Small intestine (tissue), 7 donors: ENCODE measurements at regions not wholly inside any gene's neighbourhood (a gene's known extent, or its start where the extent isn't known, plus 50 kb on each side); places are given as distances from the start of the nearest gene placed in this dataset.

ENCODE experiments used
- DNase-seq, 2 donors: peaks; one replicate each; pipeline versions ENCODE4 v3.0.0 to v3.0.0-alpha.2; 2013
- FAIRE-seq: peaks from 2 replicates; lab custom pipeline; 2012; peaks lifted over from hg19 to GRCh38; lab: Jason Lieb, UNC
- H3K27ac ChIP-seq, 3 donors: one replicate each; pipeline ENCODE4 v1.5.1; 2013; ENCODE audit warnings: low read length in 2 of 3, mild to moderate bottlenecking in 2 of 3, control low read depth in 1 of 3, inconsistent platforms in 1 of 3, low read depth in 1 of 3, moderate library complexity in 1 of 3
- H3K27me3 ChIP-seq, 3 donors: one replicate each; pipeline ENCODE4 v1.6.1; 2013; ENCODE audit warnings: low read length in 3 of 3, inconsistent platforms in 1 of 3; ENCODE audit not compliant: control insufficient read depth in 3 of 3, insufficient read depth in 3 of 3
- H3K36me3 ChIP-seq, 3 donors: one replicate each; pipeline ENCODE4 v1.6.1; 2013; ENCODE audit warnings: low read length in 3 of 3, inconsistent platforms in 1 of 3, low read depth in 1 of 3, mild to moderate bottlenecking in 1 of 3, moderate library complexity in 1 of 3; ENCODE audit not compliant: control insufficient read depth in 3 of 3, insufficient read depth in 2 of 3
- H3K4me1 ChIP-seq, 3 donors: one replicate each; pipeline ENCODE4 v1.6.1; 2013; ENCODE audit warnings: low read length in 2 of 3, inconsistent platforms in 1 of 3, low read depth in 1 of 3, mild to moderate bottlenecking in 1 of 3, moderate library complexity in 1 of 3; ENCODE audit not compliant: control insufficient read depth in 3 of 3, insufficient read depth in 2 of 3
- H3K4me3 ChIP-seq, 3 donors: one replicate each; pipeline ENCODE4 v1.5.1; 2013; ENCODE audit warnings: low read length in 3 of 3, control low read depth in 1 of 3, inconsistent platforms in 1 of 3, low read depth in 1 of 3, mild to moderate bottlenecking in 1 of 3, moderate library complexity in 1 of 3
- H3K9me3 ChIP-seq, 2 donors: one replicate each; pipeline ENCODE4 v1.6.1; 2013; ENCODE audit warnings: low read depth in 1 of 2, low read length in 1 of 2; ENCODE audit not compliant: control insufficient read depth in 2 of 2, insufficient read depth in 1 of 2
- WGBS, 3 donors: extraction: QIAGEN DNeasy Blood & Tissue Kit; methylation state at CpG; one replicate each; pipeline ENCODE4 v1.1.7; 2013; 5-methylcytosine and 5-hydroxymethylcytosine counted together
- donor health status: healthy with polysubstance abuse.
- donor health status: control.
- donor health status: control.
- donor health status: Bipolar disorder and iron deficiency.
- donor health status: healthy.

DNA sequence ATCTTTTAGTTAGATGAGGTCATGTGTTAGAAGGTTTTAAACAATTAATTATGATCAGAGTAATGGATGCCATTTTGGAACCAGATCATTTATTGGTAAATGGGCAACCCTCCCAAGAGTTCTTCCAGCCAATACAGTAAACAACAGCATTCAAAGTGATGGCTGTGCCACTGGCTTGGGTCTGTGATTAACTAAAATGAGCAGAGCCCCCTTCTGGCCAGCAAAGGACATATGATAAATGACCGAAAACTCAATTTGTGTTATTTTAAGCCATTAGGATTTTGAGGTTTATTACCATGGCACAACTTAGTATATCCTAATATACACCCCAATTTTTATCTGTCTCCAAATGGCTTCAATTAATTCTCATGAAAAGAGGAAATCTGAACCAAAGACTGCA lies 90.8 kb upstream of the NPFFR2 start:
- no peak overlapping the region for H3K4me3 ChIP-seq
- no peak for FAIRE-seq
- H3K4me1 ChIP-seq: no peaks in the 10 kb centered on the region
- peaks cover 0 to 6% of the 10 kb centered on the region in 2 donors for H3K9me3 ChIP-seq
- H3K27me3 ChIP-seq: no peaks in the 10 kb centered on the region
- H3K27ac ChIP-seq: no peak overlapping the region
- peak; percentile 24 to 37 for DNase-seq
- H3K36me3 ChIP-seq: no peaks in the 10 kb centered on the region
- 17 to 54% (median 41%) methylated on average over 1 of the region's 1 CpG for WGBS, 3 donors

DNA sequence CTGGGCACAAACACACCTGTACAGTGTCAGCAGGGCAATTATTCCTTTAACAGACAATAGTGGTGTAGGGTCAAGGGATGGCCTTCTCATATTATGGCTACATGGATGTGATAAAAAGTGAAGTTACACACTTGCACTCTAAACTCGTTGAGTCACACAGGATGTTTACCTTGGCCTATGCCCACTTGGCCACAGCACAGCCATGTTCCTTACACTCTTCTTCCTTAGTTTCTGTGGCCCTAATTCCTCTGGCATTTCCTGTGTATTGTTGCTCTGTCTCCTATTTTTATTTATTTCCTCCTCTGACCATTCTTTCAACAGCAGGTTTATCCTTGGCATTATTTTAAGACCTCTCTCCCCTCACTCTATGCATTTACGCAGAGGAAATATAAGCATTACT lies 86.8 kb upstream of the NPFFR2 start:
- H3K4me3 ChIP-seq: no peak overlapping the region
- no peaks in the 10 kb centered on the region for H3K4me1 ChIP-seq
- FAIRE-seq: no peak
- peaks cover 0 to 6% of the 10 kb centered on the region in 2 donors for H3K9me3 ChIP-seq
- H3K36me3 ChIP-seq: no peaks in the 10 kb centered on the region
- H3K27me3 ChIP-seq: no peaks in the 10 kb centered on the region
- WGBS, 3 donors: 58 to 74% (median 66%) methylated on average over 2 of the region's 2 CpGs
- H3K27ac ChIP-seq: no peak overlapping the region
- DNase-seq: no peak

DNA sequence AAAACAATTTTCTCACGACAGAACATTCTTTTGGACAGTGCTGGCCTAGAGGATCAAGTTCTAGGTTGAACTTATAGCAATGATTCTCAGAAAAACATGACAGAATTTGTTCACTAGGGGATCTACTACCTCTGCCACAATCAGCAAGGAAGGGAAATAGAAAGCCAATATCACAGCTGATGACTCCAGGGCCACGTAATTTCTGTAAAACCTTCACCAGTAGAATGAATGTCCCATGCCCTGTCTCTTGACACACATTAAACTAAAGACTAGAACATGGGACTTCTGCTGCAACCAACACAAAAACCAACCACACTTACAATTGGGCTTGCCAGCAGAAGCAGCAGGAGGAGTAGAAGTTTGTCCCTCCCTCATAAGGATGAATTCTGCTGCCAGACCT lies 86.0 kb upstream of the NPFFR2 start:
- Histone ChIP-seq H3K9me3 (peaks cover 0 to 6% of the 10 kb centered on the region in 2 donors), H3K36me3 (no peaks in the 10 kb centered on the region), H3K27me3 (no peaks in the 10 kb centered on the region), H3K4me1 (no peaks in the 10 kb centered on the region), H3K27ac (no peak overlapping the region), H3K4me3 (no peak overlapping the region)
- 36 to 74% (median 44%) methylated on average over 2 of the region's 2 CpGs for whole genome bisulfite sequencing, 3 donors
- no peak for DNase-seq
- no peak for FAIRE-seq

DNA sequence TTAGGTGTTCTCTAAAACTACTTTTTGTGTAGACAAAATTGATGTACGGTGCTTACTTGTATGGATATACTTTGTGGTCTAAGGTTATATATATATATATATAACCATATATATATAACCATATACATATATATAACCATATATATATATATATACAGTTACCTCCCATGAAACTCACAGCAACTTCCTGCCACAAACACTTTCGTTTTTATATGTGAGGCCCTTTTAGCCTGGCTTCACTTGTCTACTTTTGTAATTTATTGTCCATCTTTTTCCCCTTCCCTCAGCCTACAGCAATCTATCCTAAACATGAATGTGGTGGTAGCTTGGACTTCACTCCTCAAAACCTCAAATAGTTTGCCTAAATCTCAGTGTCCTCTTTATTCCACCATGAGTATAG lies 72.8 kb upstream of the NPFFR2 start:
- H3K36me3 ChIP-seq: no peaks in the 10 kb centered on the region
- WGBS, 3 donors: 61 to 66% (median 63%) methylated on average over 2 of the region's 2 CpGs
- H3K9me3 ChIP-seq: no peaks in the 10 kb centered on the region
- no peak for FAIRE-seq
- H3K27ac ChIP-seq: no peak overlapping the region
- no peaks in the 10 kb centered on the region for H3K4me1 ChIP-seq
- DNase-seq: no peak
- no peaks in the 10 kb centered on the region for H3K27me3 ChIP-seq
- H3K4me3 ChIP-seq: no peak overlapping the region

DNA sequence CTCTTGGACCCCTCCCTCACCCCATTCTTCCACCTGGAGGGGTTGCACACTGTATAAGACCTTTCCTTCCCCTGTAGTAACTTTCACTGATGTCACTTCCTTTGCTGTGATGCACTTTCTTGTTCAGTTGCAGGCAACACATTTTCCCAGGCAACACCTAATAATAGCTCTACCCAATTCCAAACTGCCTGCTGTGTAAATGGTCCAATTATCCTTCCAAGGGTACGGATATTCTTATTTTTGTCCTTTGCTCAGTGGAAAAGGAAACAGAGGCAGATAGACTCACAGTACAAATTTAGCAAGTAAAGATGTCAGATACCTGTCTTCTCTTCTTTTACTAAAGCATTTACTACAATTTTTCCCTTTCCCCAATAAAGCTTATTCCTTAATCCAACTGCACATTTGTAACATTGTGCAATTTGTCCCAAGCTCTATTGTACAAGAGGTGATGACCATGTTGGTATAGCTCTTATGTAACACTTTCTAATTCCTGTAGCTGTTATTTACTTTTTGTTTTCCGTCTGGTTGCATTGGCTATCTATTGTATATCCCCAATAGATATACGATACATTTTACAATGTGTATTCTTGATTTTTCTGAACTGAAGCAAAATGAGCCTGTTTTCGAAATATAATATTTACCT lies 69.1 kb upstream of the NPFFR2 start:
- no peaks in the 10 kb centered on the region for H3K27me3 ChIP-seq
- no peak for DNase-seq
- no peaks in the 10 kb centered on the region for H3K9me3 ChIP-seq
- no peak overlapping the region for H3K27ac ChIP-seq
- 85 to 88% (median 86%) methylated on average over 4 of the region's 4 CpGs for WGBS, 3 donors
- FAIRE-seq: no peak
- no peaks in the 10 kb centered on the region for H3K36me3 ChIP-seq
- no peak overlapping the region for H3K4me3 ChIP-seq
- no peaks in the 10 kb centered on the region for H3K4me1 ChIP-seq

DNA sequence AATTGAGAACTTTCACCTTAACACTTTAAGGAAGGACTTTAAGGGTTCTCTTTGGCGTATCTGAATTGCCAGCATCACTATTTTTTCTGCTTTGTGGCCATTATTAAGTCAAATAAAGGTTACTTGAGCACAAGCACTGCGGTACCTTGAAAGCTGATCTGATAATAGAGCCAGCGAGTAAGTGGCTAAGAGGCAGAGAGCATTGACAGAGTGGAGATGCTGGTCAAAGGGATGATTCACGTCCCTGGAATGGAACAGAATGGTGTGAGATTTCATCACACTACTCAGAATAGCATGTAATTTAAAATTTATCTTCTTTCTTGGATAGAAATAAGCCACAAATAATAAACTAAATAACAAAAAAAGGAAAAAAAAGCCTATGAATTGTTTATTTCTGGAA lies 57.1 kb upstream of the NPFFR2 start:
- no peaks in the 10 kb centered on the region for H3K27me3 ChIP-seq
- FAIRE-seq (no peak), DNase-seq (no peak)
- H3K27ac ChIP-seq: no peak overlapping the region
- H3K9me3 ChIP-seq: no peaks in the 10 kb centered on the region
- H3K4me3 ChIP-seq: no peak overlapping the region
- H3K36me3 ChIP-seq: no peaks in the 10 kb centered on the region
- no peaks in the 10 kb centered on the region for H3K4me1 ChIP-seq
- WGBS, 3 donors: 77 to 86% (median 78%) methylated on average over 4 of the region's 4 CpGs

DNA sequence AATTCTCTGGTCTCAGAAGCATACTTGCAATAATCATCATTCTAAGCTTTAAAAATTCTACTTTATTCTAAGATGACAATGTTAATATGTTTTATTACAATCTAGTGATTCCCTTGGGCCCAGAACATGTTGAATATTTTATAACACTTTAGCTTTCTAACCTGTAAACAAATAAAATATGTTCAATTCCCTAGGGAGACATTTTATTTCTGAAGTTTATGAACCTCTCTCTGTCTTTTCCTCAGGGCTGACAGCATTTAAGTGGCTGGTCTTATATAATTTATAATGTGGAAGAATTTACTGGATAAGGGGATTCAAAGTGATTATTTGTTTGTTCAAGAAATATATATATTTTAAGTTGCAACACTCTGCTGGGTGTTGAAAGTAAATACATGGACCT lies 55.3 kb upstream of the NPFFR2 start:
- Histone ChIP-seq H3K27ac (no peak overlapping the region), H3K4me1 (no peaks in the 10 kb centered on the region), H3K4me3 (no peak overlapping the region), H3K27me3 (no peaks in the 10 kb centered on the region), H3K36me3 (no peaks in the 10 kb centered on the region), H3K9me3 (no peaks in the 10 kb centered on the region)
- DNase-seq (no peak), FAIRE-seq (no peak)

DNA sequence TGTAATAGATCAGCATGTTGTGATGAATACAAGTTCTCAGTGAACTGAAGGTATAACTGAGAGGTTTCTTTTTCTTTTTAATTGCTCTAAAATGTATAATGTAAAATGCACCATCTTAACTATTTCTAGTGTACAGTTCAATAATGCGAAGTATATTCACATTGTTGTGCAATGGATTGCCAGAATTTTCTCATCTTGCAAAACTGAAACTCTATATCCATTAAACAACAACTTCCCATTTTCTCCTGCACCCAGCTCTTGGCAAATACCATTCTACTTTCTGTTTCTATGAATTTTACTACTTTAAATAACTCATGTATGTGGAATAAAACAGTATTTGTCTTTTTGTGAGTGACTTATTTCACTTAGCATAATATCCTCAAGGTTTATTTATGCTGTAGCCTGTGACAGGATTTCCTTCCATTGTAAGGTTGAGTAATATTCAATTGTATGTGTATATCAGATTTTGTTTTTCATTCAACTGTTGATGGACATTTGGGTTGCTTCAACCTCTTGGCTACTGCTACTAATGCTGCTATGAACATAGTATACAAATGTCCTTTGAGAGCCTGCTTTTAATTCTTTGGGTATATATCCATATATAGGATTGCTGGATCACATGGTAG lies 53.5 kb upstream of the NPFFR2 start:
- Histone ChIP-seq H3K9me3 (no peaks in the 10 kb centered on the region), H3K4me1 (no peaks in the 10 kb centered on the region), H3K36me3 (no peaks in the 10 kb centered on the region), H3K4me3 (no peak overlapping the region), H3K27me3 (no peaks in the 10 kb centered on the region), H3K27ac (no peak overlapping the region)
- DNase-seq (no peak), FAIRE-seq (no peak)
- WGBS, 3 donors: 74 to 89% (median 86%) methylated on average over 1 of the region's 1 CpG

DNA sequence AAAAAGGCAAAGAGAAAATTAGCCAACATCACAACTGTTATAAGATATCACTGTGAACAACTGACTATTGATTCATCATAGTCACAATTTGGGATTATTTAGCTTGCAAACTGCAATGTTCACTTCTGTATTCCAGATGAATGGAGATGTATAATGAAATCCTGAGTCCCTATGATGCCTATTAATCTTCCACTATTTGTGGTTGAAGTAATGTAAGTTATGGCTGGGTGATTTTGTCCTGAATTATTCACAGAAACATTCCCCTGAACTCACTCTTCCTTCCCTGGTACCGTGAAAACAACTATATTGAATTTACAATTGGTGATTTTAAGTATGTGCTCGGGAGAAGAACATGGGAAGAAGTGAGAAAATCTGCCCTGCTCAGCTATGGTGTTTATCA lies 50.8 kb upstream of the NPFFR2 start:
- Histone ChIP-seq H3K36me3 (no peaks in the 10 kb centered on the region), H3K27me3 (no peaks in the 10 kb centered on the region), H3K27ac (no peak overlapping the region), H3K4me3 (no peak overlapping the region), H3K9me3 (no peaks in the 10 kb centered on the region), H3K4me1 (no peaks in the 10 kb centered on the region)
- WGBS, 3 donors: 55 to 76% (median 69%) methylated on average over 2 of the region's 2 CpGs
- FAIRE-seq (no peak), DNase-seq (no peak)
